ENCODE measurements at regions not wholly inside any gene's neighbourhood (a gene's known extent, or its start where the extent isn't known, plus 50 kb on each side); places are given as distances from the start of the nearest gene placed in this dataset.
"Not testable (repeated sequence)": the region's sequence is repeated elsewhere in the genome, so short reads cannot be mapped to it uniquely, and the experiment has no call there.

DNA sequence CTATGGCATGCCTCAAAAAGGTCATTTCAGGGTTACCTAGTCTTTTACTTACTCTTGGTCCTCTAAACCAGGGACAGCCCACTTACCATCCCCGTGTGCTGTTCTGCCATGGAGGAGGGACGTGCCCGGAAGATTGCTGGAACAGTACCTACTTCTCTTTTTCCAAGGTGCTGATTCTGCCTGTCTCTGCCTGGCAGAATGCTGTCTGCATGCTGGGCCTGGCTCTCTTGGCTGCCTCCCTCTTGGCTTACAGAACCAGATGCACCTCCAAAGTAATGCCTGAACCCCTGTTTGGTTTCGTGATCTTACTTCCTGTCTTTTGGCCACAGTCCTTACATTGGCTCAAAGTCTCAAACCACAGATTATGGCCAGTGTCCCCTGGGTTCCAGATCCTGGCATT is 120.7 kb upstream of the NT5E start:
- Histone ChIP-seq H4K20me1 (ENCODE audit: low read depth, low read length) (no peaks in the 10 kb centered on the region), H3K9me2 (replicated peaks; ENCODE audit: insufficient read depth, low read length) (no peaks in the 10 kb centered on the region), H3F3A (ENCODE audit: insufficient read depth) (no peaks in the 10 kb centered on the region), H2AFZ (ENCODE audit: low read depth, low read length, severe bottlenecking) (no peak overlapping the region), H3K4me3 (ENCODE audit: insufficient read depth, low read length, poor library complexity, severe bottlenecking) (no peak overlapping the region), H3K79me2 (ENCODE audit: insufficient read depth, low read length) (no peaks in the 10 kb centered on the region), H3K27me3 (ENCODE audit: low read length) (no peaks in the 10 kb centered on the region), H3K4me2 (ENCODE audit: low read depth, low read length, poor library complexity, severe bottlenecking) (no peak overlapping the region), H3K9ac (ENCODE audit: low read length) (no peak overlapping the region), H3K27ac (ENCODE audit: low read depth, low read length) (no peak overlapping the region), H3K9me3 (ENCODE audit: insufficient read depth, low read length) (no peaks in the 10 kb centered on the region), H3K36me3 (ENCODE audit: low read length) (no peaks in the 10 kb centered on the region)
- no peak for TF ChIP-seq EZH2phosphoT487 (conservative IDR thresholded peaks at IDR 0.05; ENCODE audit: low read length)
- TF ChIP-seq, protein P1, sequence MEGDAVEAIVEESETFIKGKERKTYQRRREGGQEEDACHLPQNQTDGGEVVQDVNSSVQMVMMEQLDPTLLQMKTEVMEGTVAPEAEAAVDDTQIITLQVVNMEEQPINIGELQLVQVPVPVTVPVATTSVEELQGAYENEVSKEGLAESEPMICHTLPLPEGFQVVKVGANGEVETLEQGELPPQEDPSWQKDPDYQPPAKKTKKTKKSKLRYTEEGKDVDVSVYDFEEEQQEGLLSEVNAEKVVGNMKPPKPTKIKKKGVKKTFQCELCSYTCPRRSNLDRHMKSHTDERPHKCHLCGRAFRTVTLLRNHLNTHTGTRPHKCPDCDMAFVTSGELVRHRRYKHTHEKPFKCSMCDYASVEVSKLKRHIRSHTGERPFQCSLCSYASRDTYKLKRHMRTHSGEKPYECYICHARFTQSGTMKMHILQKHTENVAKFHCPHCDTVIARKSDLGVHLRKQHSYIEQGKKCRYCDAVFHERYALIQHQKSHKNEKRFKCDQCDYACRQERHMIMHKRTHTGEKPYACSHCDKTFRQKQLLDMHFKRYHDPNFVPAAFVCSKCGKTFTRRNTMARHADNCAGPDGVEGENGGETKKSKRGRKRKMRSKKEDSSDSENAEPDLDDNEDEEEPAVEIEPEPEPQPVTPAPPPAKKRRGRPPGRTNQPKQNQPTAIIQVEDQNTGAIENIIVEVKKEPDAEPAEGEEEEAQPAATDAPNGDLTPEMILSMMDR (IDR thresholded peaks at IDR 0.05; ENCODE audit: insufficient read depth, low read length, poor library complexity, severe bottlenecking), result no peak

DNA sequence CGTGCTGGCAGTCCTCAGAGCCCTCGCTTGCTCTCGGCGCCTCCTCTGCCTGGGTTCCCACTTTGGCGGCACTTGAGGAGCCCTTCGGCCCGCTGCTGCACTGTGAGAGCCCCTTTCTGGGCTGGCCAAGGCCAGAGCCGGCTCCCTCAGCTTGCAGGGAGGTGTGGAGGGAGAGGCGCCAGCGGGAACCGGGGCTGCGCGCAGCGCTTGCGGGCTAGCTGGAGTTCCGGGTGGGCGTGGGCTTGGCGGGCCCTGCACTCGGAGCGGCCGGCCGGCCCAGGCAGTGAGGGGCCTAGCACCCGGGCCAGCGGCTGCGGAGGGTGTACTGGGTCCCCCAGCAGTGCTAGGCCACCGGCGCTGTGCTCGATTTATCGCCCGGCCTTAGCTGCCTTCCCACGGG is 124.1 kb upstream of the NT5E start:
- H3K27ac ChIP-seq (ENCODE audit: low read depth, low read length); H3K9me3 ChIP-seq (ENCODE audit: insufficient read depth, low read length); H3K9ac ChIP-seq (ENCODE audit: low read length); H3K36me3 ChIP-seq (ENCODE audit: low read length); H3K4me2 ChIP-seq (ENCODE audit: low read depth, low read length, poor library complexity, severe bottlenecking); H4K20me1 ChIP-seq (ENCODE audit: low read depth, low read length); H3K4me3 ChIP-seq (ENCODE audit: insufficient read depth, low read length, poor library complexity, severe bottlenecking); H2AFZ ChIP-seq (ENCODE audit: low read depth, low read length, severe bottlenecking); H3K27me3 ChIP-seq (ENCODE audit: low read length); H3K79me2 ChIP-seq (ENCODE audit: insufficient read depth, low read length); H3F3A ChIP-seq (ENCODE audit: insufficient read depth); H3K9me2 ChIP-seq (replicated peaks; ENCODE audit: insufficient read depth, low read length): not testable (repeated sequence)

DNA sequence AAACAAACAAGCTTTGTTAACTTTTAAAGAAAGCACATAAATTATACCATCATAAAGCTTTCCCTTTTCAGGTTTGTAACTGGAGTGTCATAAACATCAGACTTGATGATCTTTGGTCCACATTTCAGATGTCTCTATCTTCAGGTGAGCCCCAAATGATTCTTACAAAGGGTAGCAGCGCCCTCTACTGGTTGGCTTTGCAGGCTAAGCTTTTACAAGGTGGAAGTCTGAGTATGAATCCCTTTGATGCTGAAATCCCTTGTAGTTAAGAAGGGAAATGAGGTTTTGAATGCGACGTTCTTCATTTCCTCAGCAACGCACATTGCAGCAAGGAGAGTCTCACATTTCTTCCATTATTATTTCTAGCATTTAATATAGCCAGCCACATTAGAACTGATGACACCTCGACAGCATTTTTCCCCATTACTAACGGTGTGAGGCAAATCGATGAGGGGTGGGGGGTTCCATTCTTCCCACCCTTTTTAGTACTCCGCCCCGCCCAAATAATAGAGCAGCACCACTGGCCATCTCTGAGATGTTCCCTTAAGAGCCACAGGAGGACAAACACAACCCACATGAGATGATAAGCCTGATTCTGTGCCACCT is 126.3 kb upstream of the NT5E start:
- Histone ChIP-seq H3F3A (ENCODE audit: insufficient read depth) (no peaks in the 10 kb centered on the region), H3K9me3 (ENCODE audit: insufficient read depth, low read length) (0 out of 2 replicates have a peak, but pooled peaks cover 2% of the 10 kb centered on the region), H4K20me1 (ENCODE audit: low read depth, low read length) (no peaks in the 10 kb centered on the region), H2AFZ (ENCODE audit: low read depth, low read length, severe bottlenecking) (no peak overlapping the region), H3K4me2 (ENCODE audit: low read depth, low read length, poor library complexity, severe bottlenecking) (no peak overlapping the region), H3K4me3 (ENCODE audit: insufficient read depth, low read length, poor library complexity, severe bottlenecking) (no peak overlapping the region), H3K9me2 (replicated peaks; ENCODE audit: insufficient read depth, low read length) (no peaks in the 10 kb centered on the region), H3K36me3 (ENCODE audit: low read length) (no peaks in the 10 kb centered on the region), H3K9ac (ENCODE audit: low read length) (no peak overlapping the region), H3K79me2 (ENCODE audit: insufficient read depth, low read length) (no peaks in the 10 kb centered on the region), H3K27me3 (ENCODE audit: low read length) (no peaks in the 10 kb centered on the region), H3K27ac (ENCODE audit: low read depth, low read length) (no peak overlapping the region)
- TF ChIP-seq EZH2phosphoT487 (conservative IDR thresholded peaks at IDR 0.05; ENCODE audit: low read length), result no peak
- TF ChIP-seq, protein P1 (IDR thresholded peaks at IDR 0.05; ENCODE audit: insufficient read depth, low read length, poor library complexity, severe bottlenecking), result peak; percentile 85

DNA sequence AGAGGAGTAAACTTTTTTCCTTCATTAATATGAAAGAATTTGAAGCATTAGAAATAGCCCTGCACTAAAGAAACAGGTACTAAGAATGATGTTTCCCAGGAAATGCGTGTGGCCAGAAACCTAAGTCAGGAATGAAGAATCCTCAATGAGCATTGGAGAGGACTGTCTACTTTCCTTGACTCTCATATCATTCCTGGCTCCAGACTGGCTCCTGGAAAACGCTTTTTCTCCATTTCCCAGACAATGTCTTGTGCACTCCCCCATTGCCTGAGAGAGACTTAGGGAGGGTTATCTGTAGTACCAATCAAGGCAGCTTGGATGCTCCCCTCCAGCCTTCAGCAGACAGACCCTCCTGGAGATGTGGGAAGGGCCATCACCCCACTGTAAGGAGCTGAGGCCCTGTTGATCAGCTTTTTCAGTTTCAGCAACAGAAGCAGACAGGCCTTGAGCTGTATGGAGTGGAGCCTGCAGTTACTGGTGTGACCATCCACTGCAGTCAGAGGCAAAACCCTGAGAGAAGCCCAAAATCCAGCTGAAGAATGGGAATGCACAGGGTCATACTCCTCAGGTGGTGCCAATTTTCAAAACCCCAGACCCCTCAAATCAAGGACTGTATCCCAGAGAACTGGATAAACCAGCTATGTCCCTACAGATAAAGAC is 127.3 kb upstream of the NT5E start:
- Histone ChIP-seq H3K9me2 (replicated peaks; ENCODE audit: insufficient read depth, low read length) (no peaks in the 10 kb centered on the region), H3K27me3 (ENCODE audit: low read length) (no peaks in the 10 kb centered on the region), H2AFZ (ENCODE audit: low read depth, low read length, severe bottlenecking) (no peak overlapping the region), H3K36me3 (ENCODE audit: low read length) (no peaks in the 10 kb centered on the region), H3K4me2 (ENCODE audit: low read depth, low read length, poor library complexity, severe bottlenecking) (no peak overlapping the region), H3K9me3 (ENCODE audit: insufficient read depth, low read length) (0 out of 2 replicates have a peak, but pooled peaks cover 5% of the 10 kb centered on the region), H4K20me1 (ENCODE audit: low read depth, low read length) (no peaks in the 10 kb centered on the region), H3K79me2 (ENCODE audit: insufficient read depth, low read length) (no peaks in the 10 kb centered on the region), H3K27ac (ENCODE audit: low read depth, low read length) (no peak overlapping the region), H3K9ac (ENCODE audit: low read length) (no peak overlapping the region), H3K4me3 (ENCODE audit: insufficient read depth, low read length, poor library complexity, severe bottlenecking) (no peak overlapping the region), H3F3A (ENCODE audit: insufficient read depth) (no peaks in the 10 kb centered on the region)
- no peak for TF ChIP-seq EZH2phosphoT487 (conservative IDR thresholded peaks at IDR 0.05; ENCODE audit: low read length)
- TF ChIP-seq, protein P1 (IDR thresholded peaks at IDR 0.05; ENCODE audit: insufficient read depth, low read length, poor library complexity, severe bottlenecking), result no peak
